ENCODE measurements at regions not wholly inside any gene's neighbourhood (a gene's known extent, or its start where the extent isn't known, plus 50 kb on each side); places are given as distances from the start of the nearest gene placed in this dataset.

DNA sequence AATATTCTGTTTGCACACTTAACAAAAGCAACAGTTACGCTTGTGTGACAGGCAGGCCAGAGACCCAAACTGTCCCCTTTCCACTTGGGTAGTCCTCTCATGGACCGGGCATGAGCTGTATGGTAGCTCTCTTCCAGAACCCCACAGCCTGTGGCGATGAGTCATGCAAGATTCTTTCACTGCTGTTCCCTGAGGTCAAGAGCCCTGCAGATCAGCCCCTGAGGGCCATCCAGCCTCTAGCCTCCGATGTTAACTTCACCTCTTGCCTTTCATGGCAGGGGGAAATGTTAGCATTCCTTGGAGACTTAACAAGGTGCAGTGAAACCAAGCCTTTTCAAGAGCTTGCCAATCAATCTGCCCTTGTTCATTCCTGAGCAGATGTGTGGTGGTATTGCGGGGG, 63.2 kb upstream of the DEUP1 start:
- H3K27ac ChIP-seq (ENCODE audit: low read length), result no peak overlapping the region

DNA sequence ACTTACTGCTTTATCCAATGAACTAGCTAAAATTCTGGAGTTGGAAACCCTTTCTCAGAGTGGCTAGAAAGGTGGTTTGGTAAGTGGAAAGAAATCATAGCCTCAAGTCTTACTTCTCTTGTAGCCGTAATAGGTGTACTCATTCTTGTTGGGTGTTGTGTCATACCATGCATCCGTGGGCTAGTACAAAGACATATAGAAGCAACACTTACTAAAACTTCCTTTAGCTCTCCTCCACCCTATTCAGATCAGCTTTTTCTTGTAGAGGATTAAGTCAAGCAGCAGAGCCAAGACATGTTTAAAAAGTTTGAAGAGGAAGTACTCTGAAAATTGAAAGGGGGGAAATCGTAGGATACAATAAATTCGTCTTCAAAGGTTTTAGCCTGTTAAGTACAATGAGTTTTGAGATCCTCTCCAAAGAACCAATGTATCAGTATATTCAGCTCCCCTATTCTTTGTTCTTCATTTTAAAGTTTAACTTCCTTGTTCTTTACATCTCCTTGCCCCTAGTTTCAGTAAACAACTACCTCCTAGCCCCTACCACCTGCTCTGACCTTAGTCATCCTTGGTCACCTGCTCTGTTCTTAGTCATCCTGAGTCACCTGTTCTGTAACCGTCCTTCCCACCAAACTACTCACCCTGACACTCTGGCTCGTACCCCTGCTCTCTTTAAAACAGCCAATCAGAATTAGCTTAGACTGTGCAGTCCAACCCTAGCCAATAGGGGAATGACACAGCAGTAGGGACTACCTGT, 62.1 kb upstream of the DEUP1 start:
- no peak for ATAC-seq
- no TSS peak for BruUV-seq (replicated peaks)
- Histone ChIP-seq H3K9me3 (ENCODE audit: low read length) (no peaks in the 10 kb centered on the region), H3K4me2 (ENCODE audit: low read length) (no peak overlapping the region), H3K9me2 (replicated peaks; ENCODE audit: low read length) (no peaks in the 10 kb centered on the region), H3K27ac (ENCODE audit: low read length) (no peak overlapping the region), H4K20me1 (ENCODE audit: low read length) (no peaks in the 10 kb centered on the region), H2AFZ (ENCODE audit: low read length) (no peak overlapping the region), H3K4me3 (ENCODE audit: low read length) (no peak overlapping the region), H3F3A (ENCODE audit: low read length, unreplicated experiment) (no peaks in the 10 kb centered on the region), H3K36me3 (ENCODE audit: low read depth, low read length) (no peaks in the 10 kb centered on the region), H3K27me3 (ENCODE audit: low read length) (peaks cover 24% of the 10 kb centered on the region), H3K4me1 (ENCODE audit: insufficient read depth, low read length) (no peaks in the 10 kb centered on the region), H3K79me2 (ENCODE audit: low read length) (no peaks in the 10 kb centered on the region), H3K9ac (ENCODE audit: low read length) (no peak overlapping the region)
- POLR2A ChIA-PET (ENCODE audit: unreplicated experiment), result no interaction called here
- intact Hi-C loops (cut with micrococcal nuclease), result no loop called here
- TF ChIP-seq EZH2 (IDR thresholded peaks at IDR 0.05; ENCODE audit: low read length, unreplicated experiment) (no peak), EZH2phosphoT487 (IDR thresholded peaks at IDR 0.05; ENCODE audit: borderline replicate concordance, low read length) (no peak)
- TF ChIP-seq, protein P1, sequence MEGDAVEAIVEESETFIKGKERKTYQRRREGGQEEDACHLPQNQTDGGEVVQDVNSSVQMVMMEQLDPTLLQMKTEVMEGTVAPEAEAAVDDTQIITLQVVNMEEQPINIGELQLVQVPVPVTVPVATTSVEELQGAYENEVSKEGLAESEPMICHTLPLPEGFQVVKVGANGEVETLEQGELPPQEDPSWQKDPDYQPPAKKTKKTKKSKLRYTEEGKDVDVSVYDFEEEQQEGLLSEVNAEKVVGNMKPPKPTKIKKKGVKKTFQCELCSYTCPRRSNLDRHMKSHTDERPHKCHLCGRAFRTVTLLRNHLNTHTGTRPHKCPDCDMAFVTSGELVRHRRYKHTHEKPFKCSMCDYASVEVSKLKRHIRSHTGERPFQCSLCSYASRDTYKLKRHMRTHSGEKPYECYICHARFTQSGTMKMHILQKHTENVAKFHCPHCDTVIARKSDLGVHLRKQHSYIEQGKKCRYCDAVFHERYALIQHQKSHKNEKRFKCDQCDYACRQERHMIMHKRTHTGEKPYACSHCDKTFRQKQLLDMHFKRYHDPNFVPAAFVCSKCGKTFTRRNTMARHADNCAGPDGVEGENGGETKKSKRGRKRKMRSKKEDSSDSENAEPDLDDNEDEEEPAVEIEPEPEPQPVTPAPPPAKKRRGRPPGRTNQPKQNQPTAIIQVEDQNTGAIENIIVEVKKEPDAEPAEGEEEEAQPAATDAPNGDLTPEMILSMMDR (conservative IDR thresholded peaks at IDR 0.05; ENCODE audit: low read depth, low read length), result no peak
- CTCF ChIA-PET, result no interaction called here
- no peak for DNase-seq

More for the DNA sequence above, 63.2 kb upstream of the DEUP1 start:
- H3K36me3 ChIP-seq (ENCODE audit: low read depth, low read length), result no peaks in the 10 kb centered on the region
- no peaks in the 10 kb centered on the region for H3K4me1 ChIP-seq (ENCODE audit: insufficient read depth, low read length)
- H3K9ac ChIP-seq (ENCODE audit: low read length), result no peak overlapping the region
- no peak overlapping the region for H2AFZ ChIP-seq (ENCODE audit: low read length)
- ChIA-PET POLR2A (ENCODE audit: unreplicated experiment) (no interaction called here), CTCF (no interaction called here)
- peaks cover 32% of the 10 kb centered on the region for H3K27me3 ChIP-seq (ENCODE audit: low read length)
- no peak for ATAC-seq
- no peaks in the 10 kb centered on the region for H3K9me3 ChIP-seq (ENCODE audit: low read length)
- DNase-seq, result no peak
- no peaks in the 10 kb centered on the region for H3K79me2 ChIP-seq (ENCODE audit: low read length)
- no TSS peak for BruUV-seq (replicated peaks)
- H4K20me1 ChIP-seq (ENCODE audit: low read length), result no peaks in the 10 kb centered on the region
- no peaks in the 10 kb centered on the region for H3F3A ChIP-seq (ENCODE audit: low read length, unreplicated experiment)
- no peak overlapping the region for H3K4me3 ChIP-seq (ENCODE audit: low read length)
- intact Hi-C loops (cut with micrococcal nuclease), result no loop called here
- no peaks in the 10 kb centered on the region for H3K9me2 ChIP-seq (replicated peaks; ENCODE audit: low read length)
- TF ChIP-seq, protein P1 (conservative IDR thresholded peaks at IDR 0.05; ENCODE audit: low read depth, low read length), result no peak
- no peak for TF ChIP-seq EZH2 (IDR thresholded peaks at IDR 0.05; ENCODE audit: low read length, unreplicated experiment)
- no peak overlapping the region for H3K4me2 ChIP-seq (ENCODE audit: low read length)

DNA sequence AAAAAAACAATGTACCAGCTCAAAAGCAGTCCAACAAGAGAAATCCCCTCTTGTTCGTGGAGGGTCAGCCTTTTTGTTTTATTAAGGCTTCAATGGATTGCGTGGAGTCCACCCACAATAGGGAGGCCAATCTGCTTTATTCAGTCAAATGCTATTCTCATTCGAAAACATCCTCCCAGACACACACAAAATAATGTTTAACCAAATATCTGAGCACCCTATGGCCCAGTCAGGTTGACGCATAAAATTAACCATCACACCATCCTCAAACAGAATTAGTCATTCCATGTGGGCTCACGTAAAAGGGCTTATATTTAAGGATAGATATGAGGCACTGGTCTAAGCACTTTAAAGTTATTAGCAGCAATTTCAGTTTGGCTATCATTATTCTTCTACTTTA, 58.9 kb upstream of the DEUP1 start:
- H3K4me2 ChIP-seq (ENCODE audit: low read length), result no peak overlapping the region
- no peaks in the 10 kb centered on the region for H3F3A ChIP-seq (ENCODE audit: low read length, unreplicated experiment)
- ChIA-PET CTCF (no interaction called here), POLR2A (ENCODE audit: unreplicated experiment) (no interaction called here)
- no peaks in the 10 kb centered on the region for H3K79me2 ChIP-seq (ENCODE audit: low read length)
- H3K27ac ChIP-seq (ENCODE audit: low read length), result no peak overlapping the region
- 0 out of 2 replicates have a peak, but pooled peaks cover 5% of the 10 kb centered on the region for H3K27me3 ChIP-seq (ENCODE audit: low read length)
- H3K9ac ChIP-seq (ENCODE audit: low read length), result no peak overlapping the region
- no peak overlapping the region for H3K4me3 ChIP-seq (ENCODE audit: low read length)
- ATAC-seq, result no peak
- TF ChIP-seq EZH2 (IDR thresholded peaks at IDR 0.05; ENCODE audit: low read length, unreplicated experiment), result no peak
- no peak for TF ChIP-seq EZH2phosphoT487 (IDR thresholded peaks at IDR 0.05; ENCODE audit: borderline replicate concordance, low read length)
- TF ChIP-seq, protein P1 (conservative IDR thresholded peaks at IDR 0.05; ENCODE audit: low read depth, low read length), result no peak
- no peaks in the 10 kb centered on the region for H3K4me1 ChIP-seq (ENCODE audit: insufficient read depth, low read length)
- no peak overlapping the region for H2AFZ ChIP-seq (ENCODE audit: low read length)
- no peaks in the 10 kb centered on the region for H4K20me1 ChIP-seq (ENCODE audit: low read length)
- no peaks in the 10 kb centered on the region for H3K36me3 ChIP-seq (ENCODE audit: low read depth, low read length)
- intact Hi-C loops (cut with micrococcal nuclease), result no loop called here
- BruUV-seq (replicated peaks), result no TSS peak
- H3K9me2 ChIP-seq (replicated peaks; ENCODE audit: low read length), result no peaks in the 10 kb centered on the region
- H3K9me3 ChIP-seq (ENCODE audit: low read length), result no peaks in the 10 kb centered on the region
- DNase-seq, result peak; percentile 27
